HCEC 1CT (cell line): ENCODE measurements at regions not wholly inside any gene's neighbourhood (a gene's known extent, or its start where the extent isn't known, plus 50 kb on each side); places are given as distances from the start of the nearest gene placed in this dataset.

Experiments
- DNase-seq: peaks from one replicate; pipeline ENCODE4 v3.0.0-alpha.2; 2017

- DNase-seq: no peak
These were observed 368.9 kb downstream of the RPS24 start for GRCh38 chr10:78402591-78402990.

- DNase-seq: no peak
These were observed 370.1 kb downstream of the RPS24 start for GRCh38 chr10:78403781-78404180.

GRCh38 chr10:78404296-78404695 is 370.6 kb downstream of the RPS24 start:
- DNase-seq: no peak

- DNase-seq: peak; percentile 6
These were observed 371.6 kb downstream of the RPS24 start for GRCh38 chr10:78405231-78405630.

- no peak for DNase-seq
These were observed 372.1 kb downstream of the RPS24 start for GRCh38 chr10:78405736-78406135.

- no peak for DNase-seq
These were observed 373.0 kb downstream of the RPS24 start for GRCh38 chr10:78406648-78407008.

GRCh38 chr10:78407009-78407711 is 373.5 kb downstream of the RPS24 start:
- DNase-seq: peak; percentile 35

- no peak for DNase-seq
These were observed 374.3 kb downstream of the RPS24 start for GRCh38 chr10:78407966-78408365.

- DNase-seq: no peak
These were observed 375.2 kb downstream of the RPS24 start for GRCh38 chr10:78408671-78409472.

- DNase-seq: no peak
These were observed 376.6 kb downstream of the RPS24 start for GRCh38 chr10:78410046-78410965.

- DNase-seq: no peak
These were observed 378.1 kb downstream of the RPS24 start for GRCh38 chr10:78411716-78412115.

- no peak for DNase-seq
These were observed 378.9 kb downstream of the RPS24 start for GRCh38 chr10:78412605-78413004.

- DNase-seq: no peak
These were observed 379.7 kb downstream of the RPS24 start for GRCh38 chr10:78413076-78414055.

GRCh38 chr10:78414380-78414779 is 380.7 kb downstream of the RPS24 start:
- DNase-seq: no peak

GRCh38 chr10:78415111-78415510 is 381.4 kb downstream of the RPS24 start:
- DNase-seq: no peak

- peak; percentile 35 for DNase-seq
These were observed 382.7 kb downstream of the RPS24 start for GRCh38 chr10:78416031-78417011.

- DNase-seq: no peak
These were observed 384.0 kb downstream of the RPS24 start for GRCh38 chr10:78417425-78418370.

- DNase-seq: no peak
These were observed 386.0 kb downstream of the RPS24 start for GRCh38 chr10:78419481-78420265.
